Islet of Langerhans (tissue), 1 donor: ENCODE measurements at regions not wholly inside any gene's neighbourhood (a gene's known extent, or its start where the extent isn't known, plus 50 kb on each side); places are given as distances from the start of the nearest gene placed in this dataset.
"Not testable (repeated sequence)": the region's sequence is repeated elsewhere in the genome, so short reads cannot be mapped to it uniquely, and the experiment has no call there.

Experiments used
- FAIRE-seq: peaks from one replicate; lab custom pipeline; 2011; peaks lifted over from hg19 to GRCh38; lab: Jason Lieb, UNC

DNA sequence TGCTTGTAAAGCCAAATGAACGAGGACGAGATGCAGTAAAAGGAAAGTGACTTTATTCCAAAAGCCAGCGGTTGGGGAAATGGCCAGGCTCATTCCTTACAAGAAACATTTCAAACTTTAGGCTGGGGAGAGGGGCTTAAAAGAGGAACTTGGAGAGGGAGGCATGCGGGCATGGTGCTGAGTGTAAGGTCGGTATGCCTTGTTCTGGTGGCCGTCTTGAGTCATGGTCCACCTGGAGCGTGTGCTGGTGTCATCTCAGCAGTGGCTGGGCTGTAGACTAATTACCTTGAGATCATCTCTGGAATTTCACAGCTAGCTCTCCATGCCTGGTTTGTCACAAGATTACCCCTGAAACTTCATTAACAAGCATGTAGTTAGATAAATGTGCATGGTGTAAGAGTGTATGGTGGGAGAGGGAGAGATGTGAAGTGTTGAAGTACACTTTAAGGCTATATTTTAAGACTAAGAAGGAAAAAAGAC, 156.4 kb upstream of the PFN2 start:
- no peak for FAIRE-seq

- FAIRE-seq = no peak
Observed at GRCh38 chr3:150124142-150124541, 153.4 kb upstream of the PFN2 start.

DNA sequence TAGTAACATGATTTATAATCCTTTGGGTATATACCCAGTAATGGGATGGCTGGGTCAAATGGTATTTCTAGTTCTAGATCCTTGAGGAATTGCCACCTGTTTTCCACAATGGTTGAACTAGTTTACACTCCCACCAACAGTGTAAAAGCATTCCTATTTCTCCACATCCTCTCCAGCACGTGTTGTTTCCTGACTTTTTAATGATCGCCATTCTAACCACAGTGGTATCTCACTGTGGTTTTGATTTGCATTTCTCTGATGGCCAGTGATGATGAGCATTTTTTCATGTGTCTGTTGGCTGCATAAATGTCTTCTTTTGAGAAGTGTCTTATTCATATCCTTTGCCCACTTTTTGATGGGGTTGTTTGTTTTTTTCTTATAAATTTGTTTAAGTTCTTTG, 152.6 kb upstream of the PFN2 start:
- FAIRE-seq = not testable (repeated sequence)

DNA sequence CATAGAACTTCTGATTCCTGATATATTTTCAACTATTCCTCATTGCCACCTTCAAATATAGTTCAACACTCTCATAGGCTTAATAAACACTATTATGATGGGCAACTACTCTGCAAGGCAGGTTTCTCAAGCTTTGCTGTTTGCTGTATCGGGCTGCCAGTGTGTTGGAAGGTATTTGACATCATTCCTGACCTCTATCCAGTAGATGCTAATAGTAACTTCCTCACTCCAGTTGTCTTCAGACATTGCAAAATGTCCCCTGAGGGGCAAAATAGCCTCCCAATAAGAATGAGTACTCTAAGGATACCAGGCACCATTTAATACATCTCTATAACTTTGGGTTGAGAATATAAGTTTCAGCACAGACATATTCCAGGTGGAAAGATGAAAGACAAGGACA, 147.5 kb upstream of the PFN2 start:
- FAIRE-seq = no peak

DNA sequence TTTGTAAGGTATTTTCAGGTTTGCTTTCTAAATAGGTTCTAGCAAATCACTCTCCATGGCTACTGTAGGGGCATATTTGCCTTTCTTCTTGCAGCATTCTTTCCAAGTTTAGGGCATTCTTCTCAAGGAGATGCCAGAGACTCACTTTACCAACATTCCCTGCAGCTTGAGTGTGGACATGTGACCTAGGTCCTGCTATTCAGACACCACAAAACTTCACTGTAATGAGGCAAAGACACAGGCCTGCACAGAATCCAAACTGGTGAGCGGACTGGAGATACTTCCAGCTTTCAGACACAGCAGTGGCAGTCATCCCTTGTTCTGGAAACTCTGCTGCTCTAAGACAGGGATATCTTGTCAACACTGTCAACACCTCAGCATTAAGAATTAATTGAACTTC, 146.4 kb upstream of the PFN2 start:
- FAIRE-seq = no peak

GRCh38 chr3:150116196-150116595, 145.5 kb upstream of the PFN2 start:
- FAIRE-seq = no peak

DNA sequence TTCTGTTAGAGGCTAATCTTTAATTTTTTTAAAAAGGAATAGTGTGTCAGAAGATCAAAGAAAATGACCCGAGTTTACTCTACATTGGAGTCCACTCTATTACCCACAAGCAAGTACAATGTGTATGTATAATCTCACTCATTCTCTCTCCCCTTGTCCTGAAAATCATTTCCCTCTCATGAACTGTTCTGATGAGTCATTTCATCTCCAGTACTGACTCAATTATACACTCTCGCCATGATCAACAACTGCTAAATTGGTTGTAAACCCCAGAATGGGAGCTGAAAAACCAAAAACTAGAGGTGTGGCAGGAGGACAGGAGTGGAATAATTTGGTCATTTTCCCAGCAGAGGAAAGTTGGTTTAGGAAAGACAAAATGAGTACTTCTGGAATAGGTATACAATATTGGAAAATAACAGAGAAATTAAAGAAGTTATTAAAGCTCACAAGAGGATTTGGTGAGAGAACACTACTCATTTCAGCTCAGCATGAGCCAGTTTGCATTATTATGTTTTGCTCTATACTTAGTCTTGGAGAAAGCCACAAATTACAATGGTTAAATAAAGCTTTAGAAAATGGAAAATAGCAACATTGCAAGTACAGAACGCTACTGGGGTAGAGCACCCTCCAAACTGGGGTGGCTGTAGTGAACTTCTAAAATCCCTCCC, 144.3 kb upstream of the PFN2 start:
- FAIRE-seq = no peak

DNA sequence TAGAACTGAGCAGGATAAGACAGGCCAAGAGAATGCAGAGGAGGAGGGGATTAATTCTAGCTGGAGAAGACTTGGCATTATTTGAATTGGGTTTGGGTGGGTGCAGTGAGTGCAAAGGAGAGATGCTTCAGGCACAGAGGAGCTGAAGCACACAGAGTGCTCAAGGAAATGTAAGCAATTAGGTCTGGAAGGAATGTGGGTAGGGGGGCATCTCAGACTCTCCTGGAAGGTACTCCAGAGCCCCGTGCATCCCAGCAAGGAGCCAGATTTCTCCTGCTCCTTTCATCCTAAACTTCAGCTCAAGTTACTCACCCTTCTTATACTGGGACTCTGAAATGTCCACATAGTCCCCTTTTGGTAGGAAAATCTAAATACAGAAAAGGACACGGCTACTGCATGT, 143.6 kb upstream of the PFN2 start:
- no peak for FAIRE-seq

DNA sequence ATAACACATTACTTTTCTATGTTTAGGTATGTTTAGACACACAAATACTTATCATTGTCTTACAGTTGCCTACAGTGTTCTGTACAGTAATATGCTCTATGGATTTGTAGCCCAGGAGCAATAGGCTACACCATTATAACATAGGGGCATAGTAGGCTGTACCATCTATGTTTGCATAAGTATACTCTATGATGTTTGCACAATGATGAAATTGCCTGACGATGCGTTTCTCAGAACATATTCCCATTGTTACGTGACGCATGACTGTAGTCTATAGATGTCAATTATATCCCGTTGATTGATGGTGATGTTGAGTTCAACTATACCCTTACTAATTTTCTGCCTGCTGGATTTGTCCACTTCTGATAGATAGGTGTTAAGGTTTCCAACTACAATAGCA, 139.4 kb upstream of the PFN2 start:
- FAIRE-seq = no peak

DNA sequence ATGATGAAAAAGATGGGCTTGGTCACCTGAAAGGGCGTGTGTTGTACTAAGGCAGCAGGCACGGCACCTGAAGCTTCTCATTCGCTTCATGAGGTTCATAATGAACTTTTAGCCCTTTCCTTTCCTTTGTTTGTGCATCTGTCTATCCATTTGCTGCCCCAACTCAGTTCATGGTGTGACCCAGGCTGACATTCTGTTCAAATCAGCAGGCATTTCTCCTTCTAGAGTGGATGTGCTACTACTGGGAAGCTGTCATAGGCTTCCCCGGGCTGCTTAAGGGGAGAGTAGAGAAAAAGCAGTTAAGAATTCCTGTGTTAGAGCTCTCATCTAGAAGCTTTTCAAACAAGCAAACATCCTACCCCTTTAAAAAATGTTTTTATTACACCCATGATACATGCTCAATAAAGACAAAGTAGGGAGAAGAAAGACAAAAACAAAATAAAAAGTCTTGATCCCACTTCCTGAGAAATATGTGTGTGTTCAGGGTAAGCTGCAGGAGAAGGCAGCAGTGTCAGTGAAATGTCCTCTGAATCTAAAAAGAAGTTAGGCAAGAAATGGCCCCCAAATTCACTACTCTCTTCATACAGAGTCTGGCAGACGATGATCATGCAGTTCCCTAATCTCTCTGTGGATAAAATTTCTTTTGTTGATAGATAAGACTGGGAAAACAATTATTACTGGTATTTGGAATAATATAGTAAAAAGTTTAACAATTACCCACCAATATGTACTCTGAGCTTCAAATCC, 136.9 kb upstream of the PFN2 start:
- no peak for FAIRE-seq

GRCh38 chr3:150106740-150107428, 136.2 kb upstream of the PFN2 start:
- no peak for FAIRE-seq

DNA sequence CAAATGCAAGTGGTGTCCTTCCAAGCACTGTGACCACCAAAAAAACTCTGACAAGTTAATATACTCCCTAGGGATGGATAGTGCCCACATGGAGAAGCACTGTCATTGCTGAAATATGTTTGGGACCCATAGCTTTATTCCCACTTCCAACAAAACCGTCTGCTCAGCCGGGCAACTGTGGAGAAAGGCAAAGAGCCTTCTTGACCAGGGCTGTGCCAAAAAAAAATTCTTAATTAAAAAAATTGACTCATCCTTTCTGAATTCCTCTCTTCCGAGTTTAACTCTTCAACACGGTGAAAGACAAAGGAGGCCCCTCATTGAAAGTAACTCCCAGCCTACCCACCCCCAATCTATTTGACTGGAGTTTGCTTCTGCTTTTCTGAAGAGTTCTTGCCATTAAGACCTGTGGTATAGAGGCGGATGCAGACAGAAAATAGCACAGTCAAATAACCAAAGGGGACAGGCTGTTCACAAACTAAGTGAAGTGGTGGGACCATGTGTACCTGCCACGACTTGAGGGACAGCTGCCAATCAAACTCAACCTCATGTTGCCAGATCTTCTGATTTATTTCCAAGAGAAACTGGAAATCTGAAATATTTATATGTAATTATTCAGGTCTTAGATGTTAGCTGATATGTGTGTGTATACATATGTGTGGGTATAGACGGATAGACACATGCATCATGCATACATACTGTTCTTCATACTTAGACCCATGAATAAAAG, 135.4 kb upstream of the PFN2 start:
- FAIRE-seq = no peak

DNA sequence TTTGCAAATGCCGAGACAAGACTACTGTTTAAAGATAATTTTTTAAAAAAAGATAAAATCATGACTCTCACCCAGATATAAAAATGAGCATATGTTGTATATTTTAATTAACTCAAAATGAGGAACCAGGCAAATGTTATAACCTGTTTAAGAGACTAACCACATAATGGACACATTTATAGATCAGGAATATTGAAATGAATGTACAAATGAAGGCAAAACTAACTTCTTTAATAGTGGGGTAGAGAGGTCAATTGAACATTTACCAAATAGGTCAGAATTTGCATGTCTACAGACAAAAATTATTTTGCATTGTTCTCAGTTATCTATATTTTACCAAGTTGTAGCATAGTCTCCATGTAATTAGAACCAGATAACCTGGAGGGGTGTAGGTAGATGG, 134.3 kb upstream of the PFN2 start:
- no peak for FAIRE-seq

DNA sequence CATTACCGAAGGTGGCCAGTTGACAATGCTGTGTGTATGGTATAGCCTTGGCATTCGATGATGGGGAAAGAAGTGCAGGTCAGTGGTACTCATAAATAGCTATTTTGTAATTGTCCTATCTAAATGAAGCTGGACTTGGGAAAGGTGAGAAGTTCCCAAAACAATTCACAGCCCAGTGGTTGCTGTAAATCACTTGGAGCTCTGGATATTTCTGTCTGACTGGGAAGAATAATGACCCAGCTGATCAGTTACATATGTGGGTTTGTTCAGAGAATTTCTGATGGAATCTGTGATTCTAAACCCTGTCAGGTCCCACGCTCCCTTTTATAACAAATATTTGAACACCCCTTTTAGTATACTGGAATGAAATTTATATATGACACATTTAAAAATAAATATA, 133.9 kb upstream of the PFN2 start:
- FAIRE-seq = no peak

DNA sequence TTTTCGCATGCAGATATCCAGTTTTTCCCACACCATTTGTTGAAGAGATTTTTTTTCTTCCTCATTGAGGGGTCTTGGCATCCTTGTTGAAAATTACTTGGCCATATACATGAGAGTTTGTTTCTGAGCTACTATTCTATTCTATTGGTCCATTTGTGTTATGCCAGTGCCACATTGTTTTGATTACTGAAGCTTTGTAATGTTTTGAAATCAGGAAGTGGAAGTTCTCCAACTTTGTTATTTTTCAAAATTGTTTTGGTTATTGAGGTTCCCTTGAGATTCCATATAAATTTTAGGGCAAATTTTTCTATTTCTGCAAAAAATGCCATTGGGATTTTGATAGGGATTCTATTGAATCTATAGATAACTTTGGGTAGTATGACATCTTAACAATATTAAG, 130.3 kb upstream of the PFN2 start:
- no peak for FAIRE-seq

DNA sequence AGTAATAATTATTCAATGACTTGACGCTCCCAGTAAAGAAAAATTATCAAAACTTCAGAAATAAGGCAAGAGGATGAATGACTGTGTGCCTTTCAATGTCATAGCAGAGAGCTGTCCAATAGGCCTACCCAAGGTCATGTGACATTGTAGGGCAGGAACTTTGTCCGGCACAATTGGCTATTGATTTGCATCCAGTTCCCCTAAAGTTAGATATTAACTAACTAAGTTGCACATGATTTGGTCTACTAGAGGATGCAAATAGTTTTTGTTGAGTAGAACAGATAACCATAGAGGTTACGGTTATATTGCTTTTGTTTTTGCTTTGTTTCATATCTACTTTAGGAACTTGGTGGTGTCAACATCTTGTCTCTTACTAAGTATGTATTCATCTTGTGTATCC, 127.9 kb upstream of the PFN2 start:
- FAIRE-seq = no peak

DNA sequence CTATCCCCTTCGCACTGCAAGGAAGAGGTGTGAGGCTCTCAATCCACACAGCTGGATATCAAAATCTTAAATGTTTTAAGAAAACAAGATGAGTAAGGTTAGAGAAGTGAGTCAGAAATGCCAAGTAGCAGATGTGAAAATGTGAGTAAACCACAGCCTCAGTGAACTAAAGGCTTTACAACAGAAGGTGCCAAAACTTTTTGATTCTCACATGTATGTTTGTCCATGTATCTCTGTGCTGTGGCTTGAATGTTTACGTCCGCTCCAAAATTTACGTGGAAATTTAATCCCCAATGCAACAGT, 126.8 kb upstream of the PFN2 start:
- no peak for FAIRE-seq

DNA sequence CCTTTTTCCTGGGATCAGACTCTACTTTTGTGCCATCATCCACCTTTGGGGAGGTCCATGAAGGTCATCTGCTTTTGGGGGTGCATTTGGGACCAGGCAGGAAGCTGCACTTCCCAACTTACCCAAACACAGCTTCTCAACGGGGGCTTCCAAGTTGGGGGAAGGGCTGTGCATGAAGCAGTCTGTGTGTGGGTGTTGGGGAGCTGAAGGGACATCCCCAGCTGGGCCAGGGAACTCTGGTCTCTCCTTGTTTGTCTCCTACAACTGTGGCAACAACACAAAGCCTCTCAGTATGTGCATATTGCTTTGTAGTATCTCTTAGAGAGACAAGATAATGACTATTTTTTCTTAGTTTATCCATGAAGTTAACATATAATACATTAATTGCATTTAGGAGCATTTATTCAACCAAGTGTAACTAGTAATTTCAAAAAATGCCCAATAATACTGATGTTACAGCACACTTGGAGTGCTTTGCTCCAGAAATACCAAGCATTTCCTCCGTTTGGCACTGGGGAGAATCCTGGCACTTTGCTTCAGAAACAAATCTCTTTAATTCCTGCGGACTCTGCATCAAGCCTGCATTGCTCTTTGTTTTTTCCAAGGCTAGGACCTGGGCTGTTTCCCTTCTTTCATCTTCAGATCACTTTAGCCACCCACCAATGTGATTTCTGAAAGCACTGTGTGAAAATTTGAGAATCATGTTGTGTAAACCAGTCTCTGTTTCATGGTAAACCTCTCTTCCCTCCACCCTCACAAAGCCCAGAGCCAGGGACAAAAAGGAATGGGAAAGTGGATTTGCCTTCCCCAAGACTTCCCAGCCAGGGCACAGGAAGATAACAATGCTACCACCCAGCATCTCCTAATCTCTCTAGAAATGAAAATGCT, 126.2 kb upstream of the PFN2 start:
- FAIRE-seq = no peak

- FAIRE-seq = no peak
Observed at GRCh38 chr3:150094150-150094933, 123.6 kb upstream of the PFN2 start.

DNA sequence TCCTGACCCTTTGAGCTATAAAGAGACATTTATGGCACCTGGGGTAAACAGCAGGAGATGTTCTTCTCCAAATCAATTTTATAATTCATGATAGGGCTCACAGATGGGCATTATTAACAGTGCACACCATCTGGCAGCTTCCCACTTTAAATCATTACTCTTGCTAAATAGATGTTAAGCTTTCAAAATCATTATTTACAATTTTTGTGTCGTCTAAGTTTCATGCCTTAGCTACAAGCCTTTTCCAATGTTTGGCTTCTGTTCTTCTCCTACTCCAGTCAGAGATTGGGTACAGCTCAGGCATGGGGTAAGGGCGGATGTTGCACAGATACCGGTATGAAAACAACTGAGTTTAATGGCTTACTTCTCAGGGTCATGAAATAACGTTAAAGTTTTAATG, 120.9 kb upstream of the PFN2 start:
- FAIRE-seq = peak; percentile 13

DNA sequence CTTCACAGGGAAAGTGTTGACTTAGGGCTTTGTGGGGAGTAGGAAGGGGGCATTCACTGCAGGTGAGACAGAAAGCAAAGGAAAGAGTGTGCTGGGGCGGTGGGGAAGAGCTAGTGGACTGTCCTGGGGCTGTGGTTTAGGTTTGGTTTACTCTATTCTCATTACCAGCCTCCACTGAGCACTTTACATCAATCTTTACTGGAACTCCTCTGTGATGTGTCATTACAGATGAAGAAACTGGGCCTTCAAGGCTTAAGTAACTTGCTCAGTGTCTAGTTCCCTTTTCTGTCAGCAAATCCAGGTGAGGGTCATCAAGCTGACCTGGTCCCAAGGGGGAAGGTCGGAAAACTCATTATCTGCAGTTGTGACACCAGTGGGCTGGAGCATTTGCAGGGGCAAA, 120.2 kb upstream of the PFN2 start:
- FAIRE-seq = no peak
